ENCODE measurements at regions not wholly inside any gene's neighbourhood (a gene's known extent, or its start where the extent isn't known, plus 50 kb on each side); places are given as distances from the start of the nearest gene placed in this dataset.
A peak's percentile ranks its signal among the peaks of the same experiment; 100 is the strongest.
"Not testable (repeated sequence)": the region's sequence is repeated elsewhere in the genome, so short reads cannot be mapped to it uniquely, and the experiment has no call there.

GRCh38 chr2:89936559-89936958 is 1245.1 kb downstream of the RPIA start:
- not testable (repeated sequence) for H2AFZ ChIP-seq (ENCODE audit: low read depth); H4K20me1 ChIP-seq (ENCODE audit: insufficient read depth); H3K4me2 ChIP-seq

GRCh38 chr2:89938756-89939155 is 1247.3 kb downstream of the RPIA start:
- not testable (repeated sequence) for H3K27ac ChIP-seq; H2AFZ ChIP-seq (ENCODE audit: low read depth); H3K36me3 ChIP-seq (ENCODE audit: insufficient read depth); H4K20me1 ChIP-seq (ENCODE audit: insufficient read depth); H3K4me1 ChIP-seq (ENCODE audit: low read depth, poor library complexity, severe bottlenecking); H3K79me2 ChIP-seq (ENCODE audit: insufficient read depth, low read depth); H3K9ac ChIP-seq; H3K4me3 ChIP-seq (IDR thresholded peaks at IDR 0.05; ENCODE audit: insufficient read depth, low read depth, low read length); H3K27me3 ChIP-seq (ENCODE audit: insufficient read depth, low read depth); H3K4me2 ChIP-seq
- TF ChIP-seq CTCF (conservative IDR thresholded peaks at IDR 0.05; ENCODE audit: low read depth, low read length): peak; percentile 44

More at GRCh38 chr2:89936559-89936958, 1245.1 kb downstream of the RPIA start:
- H3K79me2 ChIP-seq (ENCODE audit: insufficient read depth, low read depth); H3K9ac ChIP-seq; H3K27ac ChIP-seq; H3K27me3 ChIP-seq (ENCODE audit: insufficient read depth, low read depth); H3K36me3 ChIP-seq (ENCODE audit: insufficient read depth); H3K4me1 ChIP-seq (ENCODE audit: low read depth, poor library complexity, severe bottlenecking); H3K4me3 ChIP-seq (IDR thresholded peaks at IDR 0.05; ENCODE audit: insufficient read depth, low read depth, low read length): not testable (repeated sequence)

- not testable (repeated sequence) for H2AFZ ChIP-seq (ENCODE audit: low read depth); H4K20me1 ChIP-seq (ENCODE audit: insufficient read depth); H3K9ac ChIP-seq; H3K36me3 ChIP-seq (ENCODE audit: insufficient read depth); H3K4me1 ChIP-seq (ENCODE audit: low read depth, poor library complexity, severe bottlenecking); H3K27ac ChIP-seq; H3K4me3 ChIP-seq (IDR thresholded peaks at IDR 0.05; ENCODE audit: insufficient read depth, low read depth, low read length); H3K4me2 ChIP-seq; H3K79me2 ChIP-seq (ENCODE audit: insufficient read depth, low read depth); H3K27me3 ChIP-seq (ENCODE audit: insufficient read depth, low read depth)
Measured at GRCh38 chr2:89944267-89944666, 1252.8 kb downstream of the RPIA start.

GRCh38 chr2:89945004-89945616 is 1253.6 kb downstream of the RPIA start:
- H3K27ac ChIP-seq; H3K4me1 ChIP-seq (ENCODE audit: low read depth, poor library complexity, severe bottlenecking); H2AFZ ChIP-seq (ENCODE audit: low read depth); H3K4me3 ChIP-seq (IDR thresholded peaks at IDR 0.05; ENCODE audit: insufficient read depth, low read depth, low read length); H3K36me3 ChIP-seq (ENCODE audit: insufficient read depth); H3K79me2 ChIP-seq (ENCODE audit: insufficient read depth, low read depth); H4K20me1 ChIP-seq (ENCODE audit: insufficient read depth); H3K27me3 ChIP-seq (ENCODE audit: insufficient read depth, low read depth); H3K4me2 ChIP-seq; H3K9ac ChIP-seq: not testable (repeated sequence)

- not testable (repeated sequence) for H3K9ac ChIP-seq; H3K4me3 ChIP-seq (IDR thresholded peaks at IDR 0.05; ENCODE audit: insufficient read depth, low read depth, low read length); H3K4me2 ChIP-seq; H3K27me3 ChIP-seq (ENCODE audit: insufficient read depth, low read depth); H3K79me2 ChIP-seq (ENCODE audit: insufficient read depth, low read depth); H3K4me1 ChIP-seq (ENCODE audit: low read depth, poor library complexity, severe bottlenecking); H3K36me3 ChIP-seq (ENCODE audit: insufficient read depth); H2AFZ ChIP-seq (ENCODE audit: low read depth); H4K20me1 ChIP-seq (ENCODE audit: insufficient read depth); H3K27ac ChIP-seq
Measured at GRCh38 chr2:89947208-89947815, 1255.8 kb downstream of the RPIA start.

- H3K9ac ChIP-seq; H3K27ac ChIP-seq; H3K36me3 ChIP-seq (ENCODE audit: insufficient read depth); H3K4me3 ChIP-seq (IDR thresholded peaks at IDR 0.05; ENCODE audit: insufficient read depth, low read depth, low read length); H3K79me2 ChIP-seq (ENCODE audit: insufficient read depth, low read depth); H3K4me2 ChIP-seq; H2AFZ ChIP-seq (ENCODE audit: low read depth); H4K20me1 ChIP-seq (ENCODE audit: insufficient read depth); H3K4me1 ChIP-seq (ENCODE audit: low read depth, poor library complexity, severe bottlenecking); H3K27me3 ChIP-seq (ENCODE audit: insufficient read depth, low read depth): not testable (repeated sequence)
Measured at GRCh38 chr2:89948102-89948501, 1256.6 kb downstream of the RPIA start.

- not testable (repeated sequence) for H3K27ac ChIP-seq; H4K20me1 ChIP-seq (ENCODE audit: insufficient read depth); H3K79me2 ChIP-seq (ENCODE audit: insufficient read depth, low read depth); H3K4me1 ChIP-seq (ENCODE audit: low read depth, poor library complexity, severe bottlenecking); H3K36me3 ChIP-seq (ENCODE audit: insufficient read depth); H3K4me2 ChIP-seq; H2AFZ ChIP-seq (ENCODE audit: low read depth); H3K27me3 ChIP-seq (ENCODE audit: insufficient read depth, low read depth); H3K9ac ChIP-seq; H3K4me3 ChIP-seq (IDR thresholded peaks at IDR 0.05; ENCODE audit: insufficient read depth, low read depth, low read length)
Measured at GRCh38 chr2:89950807-89951206, 1259.3 kb downstream of the RPIA start.
